Right renal cortex interstitium (tissue), 3 donors: ENCODE measurements at regions not wholly inside any gene's neighbourhood (a gene's known extent, or its start where the extent isn't known, plus 50 kb on each side); places are given as distances from the start of the nearest gene placed in this dataset.
A peak's percentile ranks its signal among the peaks of the same experiment; 100 is the strongest.

ENCODE experiments used
- DNase-seq, 3 donors: peaks; one replicate each; pipeline ENCODE4 v3.0.0-alpha.2; 2013; ENCODE audit warnings: low read depth in 3 of 3, low spot score in 2 of 3

GRCh38 chr16:86663685-86664521, 85.6 kb downstream of the FOXL1 start:
- no peak for DNase-seq

GRCh38 chr16:86664522-86665318, 86.4 kb downstream of the FOXL1 start:
- DNase-seq: no peak

- no peak for DNase-seq
Observed at GRCh38 chr16:86665319-86665675, 86.9 kb downstream of the FOXL1 start.

- no peak for DNase-seq
Observed at GRCh38 chr16:86665929-86666328, 87.6 kb downstream of the FOXL1 start.

GRCh38 chr16:86667035-86667434, 88.7 kb downstream of the FOXL1 start:
- no peak for DNase-seq

GRCh38 chr16:86668136-86668910, 90.0 kb downstream of the FOXL1 start:
- DNase-seq: no peak

GRCh38 chr16:86669285-86669805, 91.0 kb downstream of the FOXL1 start:
- no peak for DNase-seq

- no peak for DNase-seq
Observed at GRCh38 chr16:86669937-86670749, 91.8 kb downstream of the FOXL1 start.

GRCh38 chr16:86670750-86671234, 92.4 kb downstream of the FOXL1 start:
- DNase-seq: no peak

GRCh38 chr16:86671486-86672178, 93.3 kb downstream of the FOXL1 start:
- DNase-seq: peak; percentile 79 to 83 (median 82)

GRCh38 chr16:86672179-86672863, 94.0 kb downstream of the FOXL1 start:
- DNase-seq: no peak

- no peak for DNase-seq
Observed at GRCh38 chr16:86673090-86673955, 95.0 kb downstream of the FOXL1 start.

- DNase-seq: no peak
Observed at GRCh38 chr16:86673956-86674453, 95.7 kb downstream of the FOXL1 start.

GRCh38 chr16:86676254-86676670, 97.9 kb downstream of the FOXL1 start:
- no peak for DNase-seq

GRCh38 chr16:86679490-86679889, 101.1 kb downstream of the FOXL1 start:
- DNase-seq: no peak

GRCh38 chr16:86680162-86680561, 101.8 kb downstream of the FOXL1 start:
- no peak for DNase-seq

GRCh38 chr16:86680661-86681030, 102.3 kb downstream of the FOXL1 start:
- no peak for DNase-seq
